GM11168 (cell line): ENCODE measurements at regions not wholly inside any gene's neighbourhood (a gene's known extent, or its start where the extent isn't known, plus 50 kb on each side); places are given as distances from the start of the nearest gene placed in this dataset.
"Not testable (repeated sequence)": the region's sequence is repeated elsewhere in the genome, so short reads cannot be mapped to it uniquely, and the experiment has no call there.

Source experiments
- in situ Hi-C: fragments of 300-500 bp; cut with MboI; formaldehyde crosslinking; loops from one replicate; pipeline ENCODE4 v1.12.0; 2022; ENCODE audit warnings: low sequenced_read_pairs; ENCODE audit not compliant: unreplicated experiment

DNA sequence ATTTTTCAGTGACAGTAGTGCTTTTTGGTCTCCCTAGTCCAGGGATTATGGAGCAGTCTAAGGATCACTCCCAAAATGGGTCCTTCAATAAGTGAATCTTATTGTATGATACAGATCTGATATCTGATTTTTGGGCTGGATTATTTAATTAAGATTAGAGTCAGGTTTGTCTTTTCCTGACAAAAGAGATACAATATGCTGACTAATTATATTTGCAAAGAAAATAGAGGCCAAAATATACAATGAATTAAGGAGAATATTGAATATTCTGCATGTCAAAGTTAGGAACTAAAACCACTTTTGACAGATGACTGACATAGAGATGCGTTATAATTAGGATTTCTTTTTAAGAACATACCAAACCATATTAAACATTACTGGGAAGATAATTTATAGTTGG is 175.2 kb downstream of the FOXG1 start:
- in situ Hi-C loops, result no loop called here

DNA sequence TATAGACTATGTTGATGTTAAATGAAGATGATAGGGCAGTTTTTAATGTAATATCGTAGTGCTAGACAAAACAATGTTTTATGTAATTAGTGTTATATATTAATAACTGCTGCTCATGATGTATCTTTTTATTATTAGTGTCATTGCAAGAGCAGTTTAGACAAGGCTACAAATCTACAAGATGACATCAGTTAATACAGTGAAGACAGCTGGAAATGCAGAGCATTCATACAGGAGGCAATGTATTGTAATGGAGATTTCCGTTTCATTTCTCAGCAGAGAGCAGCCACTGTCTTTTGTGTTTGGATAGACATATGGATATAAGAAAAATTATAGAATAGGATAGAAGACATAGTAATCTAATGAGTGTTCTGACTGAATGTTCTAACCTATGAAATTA is 178.0 kb downstream of the FOXG1 start:
- in situ Hi-C loops, result no loop called here

DNA sequence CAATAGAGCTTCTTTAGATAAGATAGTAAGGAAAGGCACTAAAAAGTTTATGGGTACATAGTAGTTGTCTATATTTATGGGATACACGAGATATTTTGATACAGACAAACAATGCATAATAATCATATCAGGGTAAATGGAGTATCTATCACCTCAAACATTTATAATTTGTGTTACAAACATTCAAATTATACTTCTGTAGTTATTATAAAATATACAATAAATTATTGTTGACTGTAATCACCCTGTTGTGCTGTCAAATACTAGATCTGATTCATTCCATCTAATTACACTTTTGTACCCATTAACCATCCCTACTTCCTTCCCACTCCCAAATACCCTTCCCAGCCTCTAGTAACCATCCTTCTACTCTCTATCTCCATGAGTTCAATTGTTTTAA is 179.7 kb downstream of the FOXG1 start:
- in situ Hi-C loops, result no loop called here

DNA sequence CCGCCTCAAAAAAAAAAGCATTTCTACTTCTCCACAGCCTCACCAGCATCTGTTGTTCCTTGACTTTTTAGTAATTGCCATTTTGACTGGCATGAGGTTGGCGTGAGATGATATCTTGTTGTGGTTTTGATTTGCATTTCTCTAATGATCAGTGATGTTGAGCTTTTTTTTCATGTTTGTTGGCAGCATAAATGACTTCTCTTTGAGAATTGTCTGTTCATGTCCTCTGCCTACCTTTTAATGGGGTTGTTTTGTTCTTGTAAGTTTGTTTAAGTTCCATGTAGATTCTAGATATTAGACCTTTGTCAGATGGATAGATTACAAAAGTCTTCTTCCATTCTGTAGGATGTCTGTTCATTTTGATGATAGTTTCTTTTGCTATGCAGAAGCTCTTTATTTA is 182.9 kb downstream of the FOXG1 start:
- in situ Hi-C loops, result no loop called here

DNA sequence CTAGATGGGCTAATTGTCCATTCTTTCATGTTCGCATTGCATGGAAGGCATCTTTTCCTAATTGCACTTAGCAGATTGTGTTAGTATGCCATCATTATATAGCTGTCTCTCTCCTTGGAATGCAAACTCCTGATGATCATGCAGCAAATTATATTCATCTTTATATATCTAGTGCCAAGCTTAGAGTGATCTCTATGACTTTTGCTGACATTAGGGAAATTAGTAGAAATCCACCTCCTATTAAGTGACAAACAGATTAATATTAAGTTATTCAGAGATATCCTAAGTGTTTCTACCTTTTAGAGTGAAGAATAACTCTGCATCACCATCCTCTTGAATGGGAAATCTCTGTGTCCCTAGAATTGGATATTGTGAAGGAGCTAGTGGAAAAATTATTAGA is 185.6 kb downstream of the FOXG1 start:
- in situ Hi-C loops, result no loop called here

DNA sequence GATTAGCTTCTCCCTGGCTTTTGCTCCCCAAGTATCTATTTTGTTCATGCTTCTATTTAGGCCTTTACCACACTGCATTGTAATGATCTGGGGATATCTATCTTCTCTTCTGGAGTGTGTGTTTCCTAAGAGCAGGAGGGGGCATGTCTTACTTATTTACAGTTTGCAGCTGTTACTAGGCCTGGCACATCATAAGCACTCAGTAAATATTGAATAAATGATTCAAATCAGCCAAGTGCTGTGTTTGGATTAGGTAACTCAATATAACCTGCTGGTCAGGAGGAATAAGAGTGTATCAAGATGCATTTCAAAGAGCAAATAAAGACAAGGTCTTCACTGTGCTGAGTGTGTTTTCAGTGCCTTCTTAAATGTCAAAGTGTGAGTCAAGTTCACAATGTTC is 186.1 kb downstream of the FOXG1 start:
- in situ Hi-C loops, result no loop called here

DNA sequence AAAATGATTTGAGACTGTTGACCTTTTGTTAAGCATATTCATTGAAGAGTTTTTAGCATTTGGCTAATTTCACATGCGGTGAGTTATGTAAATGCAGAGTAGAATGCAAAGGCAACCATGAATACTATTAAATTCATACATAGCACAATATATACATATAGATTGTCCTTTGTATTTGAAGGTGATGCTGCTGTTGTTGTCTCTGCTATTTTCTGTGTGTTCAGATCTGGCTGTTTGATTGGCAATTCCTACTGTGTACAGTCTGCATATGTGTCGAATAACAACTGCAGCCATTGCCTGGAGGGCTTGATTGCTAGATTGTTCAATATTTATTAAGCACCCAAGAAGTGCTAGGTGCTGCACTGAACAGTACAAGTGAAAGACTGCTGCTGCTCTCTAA is 187.4 kb downstream of the FOXG1 start:
- in situ Hi-C loops, result no loop called here

DNA sequence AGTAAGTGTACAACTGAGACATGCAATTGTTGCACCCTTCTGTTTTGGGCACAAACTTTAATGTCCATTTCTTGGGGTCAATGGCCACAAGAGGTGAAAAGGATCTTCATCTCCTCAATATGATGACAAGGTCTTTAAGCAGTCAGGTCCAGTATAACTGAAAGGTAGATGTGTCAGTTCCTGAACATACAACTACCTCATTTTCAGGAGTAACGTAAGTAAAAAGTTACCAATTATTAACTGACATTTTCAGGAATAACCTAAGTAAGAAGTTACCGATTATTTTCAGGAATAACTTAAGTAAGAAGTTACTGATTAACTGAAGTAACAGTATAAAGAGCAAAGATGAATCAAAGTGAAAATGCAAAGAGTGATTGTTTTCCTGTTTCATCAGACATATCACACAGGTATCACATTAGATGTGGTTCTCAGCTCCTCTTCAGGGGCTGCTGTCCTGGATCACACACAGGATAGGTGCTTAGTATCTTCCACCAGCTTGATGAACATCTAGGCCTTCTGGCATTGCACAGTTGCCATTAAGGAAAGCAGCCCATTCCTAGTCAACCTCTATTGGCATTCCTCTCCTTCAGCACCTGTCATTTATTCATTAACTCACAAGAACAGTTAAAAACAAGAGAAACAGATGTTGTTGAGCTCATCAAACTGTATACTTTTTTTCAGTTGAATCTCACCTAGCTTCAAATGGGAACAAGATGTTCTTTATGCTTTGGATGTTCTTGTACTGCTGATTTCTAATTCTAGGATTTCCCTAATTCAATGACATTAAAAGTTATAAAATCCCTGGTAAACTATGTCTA is 200.0 kb downstream of the FOXG1 start:
- in situ Hi-C loops, result no loop called here

DNA sequence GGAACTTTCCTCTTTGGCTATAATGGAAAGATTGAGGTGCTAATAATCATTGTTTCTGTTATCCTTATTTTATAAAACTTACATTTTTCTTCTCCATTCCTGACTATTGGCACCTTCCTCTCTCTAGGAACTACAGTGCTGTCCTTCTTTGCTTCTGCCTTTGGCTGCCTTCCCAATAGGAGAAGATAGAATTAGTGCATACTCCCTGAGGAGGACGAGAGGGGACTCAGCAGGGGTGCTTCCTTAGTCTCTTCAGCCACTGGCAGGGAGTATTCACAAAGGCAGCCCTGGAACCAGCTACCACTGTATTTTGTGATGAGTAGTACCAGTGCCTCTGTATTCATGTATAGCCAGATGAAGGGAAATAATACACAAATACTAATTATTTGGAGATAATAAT is 208.5 kb downstream of the FOXG1 start:
- in situ Hi-C loops, result no loop called here

DNA sequence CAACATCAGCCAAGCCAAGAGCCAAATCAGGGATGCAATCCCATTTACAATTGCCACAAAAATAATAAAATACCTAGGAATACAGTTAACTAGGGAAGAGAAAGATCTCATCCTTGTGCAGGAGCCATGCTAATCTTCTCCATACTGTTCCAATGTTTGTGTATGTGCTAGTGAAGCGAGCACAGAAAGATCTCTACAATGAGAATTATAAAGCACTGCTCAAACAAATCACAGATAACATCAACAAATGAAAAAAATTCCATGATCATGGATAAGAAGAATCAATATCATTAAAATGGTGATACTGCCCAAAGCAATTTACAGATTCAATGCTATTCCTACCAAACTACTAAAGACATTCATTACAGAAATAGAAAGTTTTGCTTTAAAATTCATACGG is 215.6 kb downstream of the FOXG1 start:
- in situ Hi-C loops, result no loop called here

DNA sequence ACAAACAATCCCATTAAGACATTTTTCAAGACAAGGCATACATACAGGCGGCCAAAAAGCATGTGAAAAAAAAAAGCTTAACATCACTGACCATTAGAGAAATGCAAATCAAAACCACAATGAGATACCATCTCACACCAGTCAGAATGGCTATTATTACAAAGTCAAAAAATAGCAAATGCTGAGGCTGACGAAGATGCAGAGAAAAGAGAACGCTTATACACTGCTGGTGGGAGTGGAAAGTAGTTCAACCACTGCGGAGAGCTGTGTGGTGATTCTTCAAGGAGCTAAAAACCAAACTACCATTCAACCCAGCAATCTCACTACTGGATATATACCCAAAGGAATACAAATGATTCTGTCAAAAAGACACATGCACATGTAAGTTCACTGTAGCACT is 216.7 kb downstream of the FOXG1 start:
- in situ Hi-C loops, result no loop called here

DNA sequence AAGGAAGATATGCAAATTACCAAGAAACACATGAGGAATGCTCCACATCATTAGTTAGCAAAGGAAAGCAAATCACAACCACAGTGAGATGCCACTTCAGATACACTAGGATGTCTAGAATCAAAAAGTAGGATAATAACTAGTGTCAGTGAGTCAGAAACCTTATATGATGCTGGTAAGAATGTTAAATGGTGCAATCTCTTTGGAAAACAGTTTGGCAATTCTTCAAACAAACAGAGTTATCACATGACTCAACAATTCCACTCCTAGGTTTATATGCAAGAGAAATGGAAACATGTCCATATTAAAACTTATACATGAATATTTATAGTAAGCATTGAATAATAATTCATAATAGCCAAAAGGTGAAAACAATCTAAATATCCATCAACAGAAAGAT is 220.9 kb downstream of the FOXG1 start:
- in situ Hi-C loops, result no loop called here

DNA sequence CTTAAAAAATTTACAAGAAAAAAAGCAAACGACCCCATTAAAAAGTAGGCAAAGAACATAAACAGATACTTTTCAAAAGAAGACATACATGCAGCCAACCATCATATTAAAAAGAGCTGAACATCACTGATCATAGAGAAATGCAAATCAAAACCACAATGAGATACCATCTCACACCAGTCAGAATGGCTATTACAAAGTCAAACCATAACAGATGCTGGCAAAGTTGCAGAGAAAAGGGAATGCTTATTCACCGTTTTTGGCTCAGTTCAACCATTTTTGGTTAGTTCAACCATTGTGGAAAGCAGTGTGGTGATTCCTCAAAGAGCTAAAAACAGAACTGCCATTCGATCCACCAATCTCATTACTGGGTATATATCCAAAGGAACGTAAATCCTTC is 230.6 kb downstream of the FOXG1 start:
- in situ Hi-C loops, result not testable (repeated sequence)

DNA sequence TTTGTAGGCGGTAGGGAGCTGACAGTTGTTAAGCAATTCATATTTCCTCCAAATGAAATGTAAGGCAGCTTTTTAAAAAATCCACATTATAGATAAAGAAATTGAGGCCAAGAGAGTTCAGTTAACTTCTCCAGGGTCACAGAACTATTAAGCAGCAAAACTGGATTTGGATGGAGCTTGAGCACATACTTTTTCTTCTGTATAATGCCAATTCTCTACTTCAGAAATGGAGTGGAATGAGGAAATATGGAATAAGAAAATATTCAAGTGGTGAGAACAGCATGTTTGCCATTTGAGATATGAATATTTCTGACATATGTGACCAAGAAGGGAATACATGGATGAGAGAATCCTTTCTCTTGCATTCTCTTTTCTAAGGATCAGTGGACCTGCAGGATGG is 233.1 kb downstream of the FOXG1 start:
- in situ Hi-C loops, result no loop called here

DNA sequence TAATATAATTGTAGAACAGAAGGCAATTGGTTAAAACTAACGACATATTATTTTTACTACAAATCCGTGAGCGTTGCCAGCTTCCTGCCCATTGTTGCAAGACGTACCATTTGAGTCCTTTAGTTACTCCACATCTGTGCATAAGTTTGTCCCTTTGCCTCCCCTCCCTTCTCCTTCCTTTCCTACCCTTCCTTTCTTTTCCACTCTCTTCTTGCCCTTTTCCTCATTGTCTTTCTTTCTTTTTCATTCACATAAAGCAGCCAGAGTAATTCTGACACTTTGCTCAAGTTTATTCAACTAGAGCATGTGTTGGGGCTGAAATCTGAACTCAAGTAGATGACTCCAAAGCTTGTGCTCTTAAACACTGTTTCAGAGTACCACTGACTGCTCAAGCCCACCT is 239.1 kb downstream of the FOXG1 start:
- in situ Hi-C loops, result no loop called here

DNA sequence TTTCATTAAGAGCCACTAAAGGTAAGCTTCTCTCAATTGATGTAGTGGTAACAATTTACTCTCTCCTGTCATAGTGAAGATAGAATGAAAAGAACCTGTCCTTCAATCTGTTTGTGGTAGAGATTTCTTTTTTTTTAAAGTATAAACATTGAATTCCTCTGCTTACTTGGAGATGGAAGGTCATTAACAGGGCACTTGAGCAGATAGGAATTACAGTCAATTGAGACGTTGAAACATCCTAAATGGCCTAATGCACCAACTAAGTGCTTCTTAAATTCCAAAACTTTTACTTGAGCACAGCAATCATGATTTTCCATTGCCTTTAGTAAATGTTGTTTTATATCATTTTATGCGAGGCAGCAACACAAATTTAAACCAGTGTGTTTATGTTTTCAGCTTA is 241.4 kb downstream of the FOXG1 start:
- in situ Hi-C loops, result no loop called here

DNA sequence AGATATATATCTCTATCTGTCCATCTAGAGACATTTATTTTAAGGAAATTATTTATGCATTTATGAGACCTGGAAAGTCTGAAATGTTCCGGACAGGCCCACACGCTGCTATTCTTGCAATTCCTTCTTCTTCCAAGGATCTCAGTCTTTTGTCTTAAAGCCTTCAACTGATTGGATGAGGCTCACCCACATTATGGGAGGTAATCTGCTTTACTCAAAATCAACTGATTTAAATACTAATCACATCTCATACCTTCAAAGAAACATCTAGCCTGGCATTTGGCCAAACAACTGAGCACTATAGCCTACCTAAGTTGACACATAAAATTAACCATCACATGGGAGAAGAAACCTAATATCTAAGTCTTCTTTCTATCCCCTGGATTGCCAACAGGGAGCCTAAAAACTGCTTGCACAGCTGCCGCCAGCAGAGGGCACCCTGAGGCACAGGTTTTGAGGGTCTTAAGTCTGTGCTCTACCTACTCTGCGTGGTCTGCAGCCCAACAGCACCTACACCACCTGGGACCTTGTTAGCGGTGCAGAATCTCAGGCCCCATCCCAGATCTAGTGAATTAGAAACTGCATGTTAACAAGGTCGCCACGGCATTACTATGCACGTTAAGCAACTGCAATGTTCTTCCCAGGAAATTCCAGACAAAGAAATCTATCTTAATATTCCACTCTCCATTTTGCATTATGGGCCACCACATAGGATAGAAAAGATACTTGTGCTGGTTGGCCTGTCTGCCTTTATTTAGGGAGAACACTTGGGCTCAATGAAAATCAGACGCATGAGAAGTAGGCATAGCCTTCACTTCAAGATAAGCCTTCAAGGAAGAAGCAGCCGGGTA is 249.7 kb downstream of the FOXG1 start:
- in situ Hi-C loops, result no loop called here

DNA sequence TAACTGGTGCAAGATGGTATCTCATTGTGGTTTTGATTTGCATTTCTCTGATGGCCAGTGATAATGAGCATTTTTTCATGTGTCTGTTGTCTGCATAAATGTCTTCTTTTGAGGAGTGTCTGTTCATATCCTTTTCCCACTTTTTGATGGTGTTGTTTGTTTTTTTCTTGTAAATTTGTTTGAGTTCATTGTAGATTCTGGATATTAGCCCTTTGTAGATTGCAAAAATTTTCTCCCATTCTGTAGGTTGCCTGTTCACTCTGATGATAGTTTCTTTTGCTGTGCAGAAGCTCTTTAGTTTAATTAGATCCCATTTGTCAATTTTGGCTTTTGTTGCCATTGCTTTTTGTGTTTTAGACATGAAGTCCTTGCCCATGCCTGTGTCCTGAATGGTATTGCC is 256.9 kb downstream of the FOXG1 start:
- in situ Hi-C loops, result not testable (repeated sequence)

DNA sequence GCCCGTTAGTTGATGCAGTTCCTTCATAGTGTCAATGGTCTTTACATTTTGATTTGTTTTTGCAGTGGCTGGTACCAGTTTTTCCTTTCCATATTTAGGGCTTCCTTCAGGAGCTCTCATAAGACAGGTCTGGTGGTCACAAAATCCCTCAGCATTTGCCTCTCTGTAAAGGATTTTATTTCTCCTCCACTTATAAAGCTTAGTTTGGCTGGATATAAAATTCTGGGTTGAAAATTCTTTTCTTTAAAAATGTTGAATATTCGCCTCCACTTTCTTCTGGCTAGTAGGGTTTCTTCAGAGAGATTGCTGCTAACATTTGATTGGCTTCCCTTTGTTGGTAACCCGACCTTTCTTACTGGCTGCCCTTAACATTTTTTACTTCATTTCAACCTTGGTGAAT is 260.9 kb downstream of the FOXG1 start:
- in situ Hi-C loops, result not testable (repeated sequence)

DNA sequence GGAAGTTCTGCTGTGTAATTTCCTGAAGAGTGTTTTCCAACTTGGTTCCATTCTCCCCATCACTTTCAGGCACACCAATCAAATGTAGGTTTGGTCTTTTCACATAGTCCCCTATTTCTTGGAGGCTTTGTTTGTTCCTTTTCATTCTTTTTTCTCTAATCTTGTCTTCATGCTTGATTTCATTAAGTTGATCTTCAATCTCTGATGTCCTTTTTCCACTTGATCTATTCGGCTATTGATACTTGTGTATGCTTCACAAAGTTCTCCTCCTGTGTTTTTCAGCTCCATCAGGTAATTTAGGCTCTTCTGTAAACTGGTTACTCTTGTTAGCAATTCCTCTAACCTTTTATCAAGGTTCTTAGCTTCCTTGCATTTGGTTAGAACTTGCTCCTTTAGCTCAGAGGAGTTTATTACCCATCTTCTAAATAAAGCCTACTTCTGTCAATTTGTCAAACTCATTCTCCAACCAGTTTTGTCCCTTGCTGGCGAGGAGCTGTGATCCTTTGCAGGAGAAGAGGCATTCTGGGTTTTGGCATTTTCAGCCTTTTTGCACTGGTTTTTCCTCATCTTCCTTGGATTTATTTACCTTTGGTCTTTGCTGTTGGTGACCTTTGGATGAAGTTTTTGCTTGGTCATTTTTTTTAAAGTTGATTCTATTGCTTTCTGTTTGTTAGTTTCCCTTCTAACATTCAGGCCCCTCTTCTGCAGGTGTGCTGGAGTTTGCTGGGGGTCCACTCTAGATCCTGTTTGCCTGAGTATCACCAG is 261.5 kb downstream of the FOXG1 start:
- in situ Hi-C loops, result not testable (repeated sequence)
